HUES6 (cell line): ENCODE measurements at regions not wholly inside any gene's neighbourhood (a gene's known extent, or its start where the extent isn't known, plus 50 kb on each side); places are given as distances from the start of the nearest gene placed in this dataset.
"Not testable (repeated sequence)": the region's sequence is repeated elsewhere in the genome, so short reads cannot be mapped to it uniquely, and the experiment has no call there.

Experiments used
- H3K27ac ChIP-seq: 2 replicates; pipeline ENCODE4 v1.7.0; 2013; ENCODE audit warnings: low read depth, mild to moderate bottlenecking, low read length, inconsistent platforms
- H3K27me3 ChIP-seq: 2 replicates; pipeline ENCODE4 v1.6.1; 2013; ENCODE audit warnings: low read length; ENCODE audit not compliant: control insufficient read depth, insufficient read depth
- H3K36me3 ChIP-seq: 2 replicates; pipeline ENCODE4 v1.6.1; 2013; ENCODE audit warnings: low read length; ENCODE audit not compliant: control insufficient read depth, insufficient read depth
- H3K4me1 ChIP-seq: 2 replicates; pipeline ENCODE4 v1.6.1; 2013; ENCODE audit warnings: low read length; ENCODE audit not compliant: control insufficient read depth, insufficient read depth
- H3K4me3 ChIP-seq: 2 replicates; pipeline ENCODE4 v1.5.1; 2013; ENCODE audit warnings: low read depth, low read length
- H3K9ac ChIP-seq: one replicate; pipeline ENCODE4 v1.6.1; 2013; ENCODE audit warnings: mild to moderate bottlenecking, low read length
- H3K9me3 ChIP-seq: 2 replicates; pipeline ENCODE4 v1.6.1; 2013; ENCODE audit warnings: low read depth, low read length; ENCODE audit not compliant: control insufficient read depth, insufficient read depth

- H3K4me1 ChIP-seq, H3K27ac ChIP-seq, H3K27me3 ChIP-seq: not testable (repeated sequence)
These were observed 1399.9 kb upstream of the PCDH10 start for GRCh38 chr4:131749224-131749623.

DNA sequence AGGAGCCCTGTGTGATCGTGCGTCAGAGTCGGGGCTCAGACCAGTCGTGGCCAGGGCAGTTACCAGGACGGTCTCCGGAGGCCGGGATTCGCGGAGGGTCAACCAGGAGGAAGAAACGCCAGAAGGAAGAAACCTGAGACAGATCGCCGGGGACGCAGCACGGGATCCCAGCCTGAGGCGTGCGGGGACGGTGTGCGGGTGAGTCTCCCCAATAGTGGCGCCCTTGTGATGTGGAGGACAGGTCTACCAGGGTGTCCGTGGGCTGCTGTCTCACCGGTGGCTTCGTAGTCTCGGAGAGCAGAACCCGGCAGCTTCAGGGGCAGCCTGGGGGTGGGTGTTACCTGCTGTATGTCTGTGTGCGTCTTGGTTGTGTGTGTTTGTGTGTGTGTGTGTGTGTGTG lies 1399.1 kb upstream of the PCDH10 start:
- H3K9me3 ChIP-seq, H3K36me3 ChIP-seq, H3K4me3 ChIP-seq, H3K27me3 ChIP-seq, H3K9ac ChIP-seq, H3K27ac ChIP-seq, H3K4me1 ChIP-seq: not testable (repeated sequence)

More at GRCh38 chr4:131749224-131749623, 1399.9 kb upstream of the PCDH10 start:
- H3K9me3 ChIP-seq, H3K9ac ChIP-seq, H3K36me3 ChIP-seq, H3K4me3 ChIP-seq: not testable (repeated sequence)

GRCh38 chr4:131750469-131750868 lies 1398.6 kb upstream of the PCDH10 start:
- H3K9me3 ChIP-seq, H3K27me3 ChIP-seq, H3K4me1 ChIP-seq, H3K36me3 ChIP-seq, H3K27ac ChIP-seq, H3K9ac ChIP-seq, H3K4me3 ChIP-seq: not testable (repeated sequence)

- H3K4me1 ChIP-seq, H3K27me3 ChIP-seq, H3K9ac ChIP-seq, H3K36me3 ChIP-seq, H3K9me3 ChIP-seq, H3K27ac ChIP-seq, H3K4me3 ChIP-seq: not testable (repeated sequence)
These were observed 1386.9 kb upstream of the PCDH10 start for GRCh38 chr4:131762234-131762633.

DNA sequence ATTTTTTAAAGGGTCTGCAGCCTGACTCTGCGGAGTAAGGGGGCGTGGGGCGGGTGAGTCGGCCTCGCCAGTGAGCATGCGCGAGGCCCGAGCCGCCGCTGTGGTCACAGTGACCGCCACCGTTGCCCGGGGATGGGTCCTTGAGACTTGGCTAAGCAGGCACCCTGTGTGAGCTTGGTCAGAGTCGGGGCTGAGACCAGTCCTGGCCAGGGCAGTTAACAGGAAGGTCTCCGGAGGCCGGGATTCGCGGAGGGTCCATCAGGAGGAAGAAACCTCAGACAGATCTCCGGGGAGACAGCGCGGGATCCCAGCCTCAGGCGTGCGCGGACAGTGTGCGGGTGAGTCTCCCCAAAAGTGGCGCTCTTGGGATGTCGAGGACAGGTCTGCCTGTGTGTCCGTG lies 1384.4 kb upstream of the PCDH10 start:
- Histone ChIP-seq H3K4me3 (no peak overlapping the region), H3K9ac (no peak overlapping the region), H3K9me3 (no peaks in the 10 kb centered on the region), H3K36me3 (no peaks in the 10 kb centered on the region), H3K27ac (no peak overlapping the region), H3K27me3 (no peaks in the 10 kb centered on the region), H3K4me1 (no peaks in the 10 kb centered on the region)

DNA sequence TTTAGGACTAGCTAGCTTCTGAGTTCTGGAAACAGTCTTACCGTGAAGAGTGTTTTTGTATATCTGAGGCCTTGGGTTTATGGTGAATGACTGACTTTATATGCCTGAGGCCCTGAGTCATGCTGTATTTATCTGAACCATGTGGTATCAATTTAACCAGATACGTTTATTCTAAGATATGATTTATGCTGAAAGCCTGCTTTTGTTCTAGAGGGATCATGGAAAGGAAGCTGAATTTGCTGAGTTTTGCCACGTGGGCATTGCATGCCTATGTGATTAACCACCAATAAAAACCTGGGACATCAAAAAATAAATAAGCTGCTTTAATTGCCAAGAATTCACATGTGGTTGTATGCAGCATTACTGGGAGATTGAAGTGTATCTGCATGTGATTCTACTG lies 1374.7 kb upstream of the PCDH10 start:
- not testable (repeated sequence) for H3K4me1 ChIP-seq, H3K9me3 ChIP-seq, H3K27me3 ChIP-seq, H3K9ac ChIP-seq, H3K27ac ChIP-seq, H3K4me3 ChIP-seq, H3K36me3 ChIP-seq

GRCh38 chr4:131810565-131810964 lies 1338.5 kb upstream of the PCDH10 start:
- H3K4me3 ChIP-seq, H3K9ac ChIP-seq, H3K4me1 ChIP-seq, H3K9me3 ChIP-seq, H3K27ac ChIP-seq, H3K27me3 ChIP-seq, H3K36me3 ChIP-seq: not testable (repeated sequence)
